Kidney (tissue), 13 donors: ENCODE measurements at regions not wholly inside any gene's neighbourhood (a gene's known extent, or its start where the extent isn't known, plus 50 kb on each side); places are given as distances from the start of the nearest gene placed in this dataset.

Source experiments
- DNase-seq, 5 donors: peaks; one replicate each; pipeline ENCODE4 v3.0.0-alpha.2; 2013 to 2020
- FAIRE-seq: peaks from 2 replicates; lab custom pipeline; 2012; peaks lifted over from hg19 to GRCh38; lab: Jason Lieb, UNC
- H3K27ac ChIP-seq, 2 donors: one replicate each; pipeline ENCODE4 v1.7.0; 2013; ENCODE audit warnings: low read depth in 2 of 2, low read length in 2 of 2, inconsistent platforms in 1 of 2
- H3K27me3 ChIP-seq: one replicate; pipeline ENCODE4 v1.7.1; 2013; ENCODE audit warnings: low read length, inconsistent platforms; ENCODE audit not compliant: control insufficient read depth, insufficient read depth
- H3K36me3 ChIP-seq, 3 donors: one replicate each; pipeline versions ENCODE4 v1.7.0 to v1.7.1; 2013; ENCODE audit warnings: low read length in 3 of 3, control low read depth in 1 of 3, inconsistent platforms in 1 of 3; ENCODE audit not compliant: insufficient read depth in 3 of 3, control insufficient read depth in 2 of 3
- H3K4me1 ChIP-seq, 3 donors: one replicate each; pipeline versions ENCODE4 v1.7.0 to v1.7.1; 2013; ENCODE audit warnings: low read length in 3 of 3, inconsistent platforms in 1 of 3, low read depth in 1 of 3; ENCODE audit not compliant: control insufficient read depth in 2 of 3, insufficient read depth in 2 of 3
- H3K4me3 ChIP-seq, 3 donors: one replicate each; pipeline versions ENCODE4 v1.7.0 to v1.8.1; 2013; ENCODE audit warnings: low read length in 3 of 3, control low read depth in 1 of 3, inconsistent platforms in 1 of 3
- H3K9ac ChIP-seq, 3 donors: one replicate each; pipeline versions ENCODE4 v1.7.0 to v1.7.1; 2013; ENCODE audit warnings: low read length in 3 of 3, control low read depth in 1 of 3, inconsistent platforms in 1 of 3
- H3K9me3 ChIP-seq, 3 donors: one replicate each; pipeline versions ENCODE4 v1.7.0 to v1.7.1; 2013; ENCODE audit warnings: low read length in 3 of 3, control low read depth in 1 of 3, inconsistent platforms in 1 of 3; ENCODE audit not compliant: control insufficient read depth in 2 of 3, insufficient read depth in 1 of 3
- CTCF ChIP-seq: IDR thresholded peaks from 3 replicates; pipeline ENCODE4 v1.5.1; 2012; ENCODE audit warnings: mild to moderate bottlenecking, moderate library complexity, borderline replicate concordance; ENCODE audit not compliant: insufficient read depth; ENCODE audit errors: extremely low read depth
- intact Hi-C: fragments of 100-400 bp; cut with DNase I; formaldehyde crosslinking; loops from one replicate; pipeline ENCODE4 v1.11.1; 2022
- donor health status: control.
- donor health status: control.
- donor health status: control.
- donor health status: control.
- donor health status: control.
- donor health status: DM: yes; HTN: yes; CAD: no.
- donor health status: Normal renal cell carcinoma (clear cell type).

GRCh38 chrX:23133551-23133950 is 133.8 kb downstream of the DDX53 start:
- intact Hi-C loops: no loop called here
- DNase-seq (no peak), FAIRE-seq (no peak)
- no peaks in the 10 kb centered on the region for H3K4me1 ChIP-seq
- H3K27ac ChIP-seq: no peak overlapping the region
- no peak overlapping the region for H3K9ac ChIP-seq
- H3K4me3 ChIP-seq: no peak overlapping the region
- TF ChIP-seq CTCF: no peak
- peaks cover 2% of the 10 kb centered on the region for H3K27me3 ChIP-seq
- no peaks in the 10 kb centered on the region for H3K9me3 ChIP-seq
- H3K36me3 ChIP-seq: no peaks in the 10 kb centered on the region

GRCh38 chrX:23134136-23134535 is 134.4 kb downstream of the DDX53 start:
- DNase-seq: no peak
- intact Hi-C loops: no loop called here
- peaks cover 2% of the 10 kb centered on the region for H3K27me3 ChIP-seq
- no peak overlapping the region for H3K27ac ChIP-seq
- no peak for TF ChIP-seq CTCF
- no peak for FAIRE-seq
- H3K9me3 ChIP-seq: no peaks in the 10 kb centered on the region
- no peak overlapping the region for H3K9ac ChIP-seq
- no peaks in the 10 kb centered on the region for H3K36me3 ChIP-seq
- no peaks in the 10 kb centered on the region for H3K4me1 ChIP-seq
- H3K4me3 ChIP-seq: no peak overlapping the region

GRCh38 chrX:23136816-23137215 is 137.1 kb downstream of the DDX53 start:
- peaks cover 2% of the 10 kb centered on the region for H3K27me3 ChIP-seq
- intact Hi-C loops: no loop called here
- TF ChIP-seq CTCF: no peak
- DNase-seq (no peak), FAIRE-seq (no peak)
- no peak overlapping the region for H3K27ac ChIP-seq
- no peaks in the 10 kb centered on the region for H3K9me3 ChIP-seq
- no peaks in the 10 kb centered on the region for H3K4me1 ChIP-seq
- H3K4me3 ChIP-seq: no peak overlapping the region
- H3K36me3 ChIP-seq: no peaks in the 10 kb centered on the region
- no peak overlapping the region for H3K9ac ChIP-seq

GRCh38 chrX:23168291-23168690 is 166.4 kb upstream of the PTCHD1 start:
- H3K9me3 ChIP-seq: no peaks in the 10 kb centered on the region
- H3K4me3 ChIP-seq: no peak overlapping the region
- no peak overlapping the region for H3K9ac ChIP-seq
- TF ChIP-seq CTCF: no peak
- H3K27me3 ChIP-seq: no peaks in the 10 kb centered on the region
- FAIRE-seq (no peak), DNase-seq (no peak)
- H3K36me3 ChIP-seq: no peaks in the 10 kb centered on the region
- H3K4me1 ChIP-seq: no peaks in the 10 kb centered on the region
- intact Hi-C loops: no loop called here
- no peak overlapping the region for H3K27ac ChIP-seq
